ENCODE measurements at regions not wholly inside any gene's neighbourhood (a gene's known extent, or its start where the extent isn't known, plus 50 kb on each side); places are given as distances from the start of the nearest gene placed in this dataset.

GRCh38 chr16:86447228-86447627 lies 63.1 kb upstream of the FOXF1 start:
- Histone ChIP-seq H2AK5ac (ENCODE audit: low read depth, low read length) (no peak overlapping the region), H2BK120ac (ENCODE audit: low read depth, low read length) (no peak overlapping the region), H3K4me3 (ENCODE audit: low read length in 2 of 2) (no peak overlapping the region), H3K23ac (ENCODE audit: low read depth, low read length, poor library complexity) (no peak overlapping the region), H3K9ac (ENCODE audit: low read depth, low read length, poor library complexity) (no peak overlapping the region), H2BK12ac (ENCODE audit: low read length) (no peak overlapping the region), H2BK15ac (ENCODE audit: low read length) (no peak overlapping the region), H3K36me3 (replicated peaks in 1 of 2; ENCODE audit: control insufficient read depth in 2 of 2, insufficient read depth in 2 of 2, low read length in 2 of 2) (no peaks in the 10 kb centered on the region), H3K27ac (replicated peaks; ENCODE audit: low read length) (no peak overlapping the region), H2AFZ (ENCODE audit: low read length) (no peak overlapping the region), H2BK5ac (ENCODE audit: low read length) (no peak overlapping the region), H3K27me3 (ENCODE audit: control insufficient read depth in 3 of 3, insufficient read depth in 3 of 3, low read depth in 1 of 3, low read length in 3 of 3) (peaks cover 0 to 38% (median 0%) of the 10 kb centered on the region in 3 experiments), H3K4ac (ENCODE audit: low read length) (no peak overlapping the region), H3K4me1 (ENCODE audit: control insufficient read depth in 2 of 2, insufficient read depth in 1 of 2, low read depth in 1 of 2, low read length in 2 of 2) (no peaks in the 10 kb centered on the region), H3K4me2 (ENCODE audit: insufficient read depth, low read length, poor library complexity, severe bottlenecking) (no peak overlapping the region), H3K18ac (ENCODE audit: low read length) (no peak overlapping the region), H4K8ac (ENCODE audit: low read depth, low read length) (no peak overlapping the region), H3K79me1 (ENCODE audit: low read depth, low read length) (no peaks in the 10 kb centered on the region), H3K14ac (ENCODE audit: low read length) (no peak overlapping the region), H4K91ac (ENCODE audit: low read depth, low read length, poor library complexity) (no peak overlapping the region), H3K9me3 (replicated peaks in 1 of 2; ENCODE audit: control insufficient read depth in 2 of 2, insufficient read depth in 1 of 2, low read depth in 1 of 2, low read length in 2 of 2) (peaks cover 0 to 4% of the 10 kb centered on the region in 2 donors)
- no peak for DNase-seq (ENCODE audit: low spot score)
- WGBS, 2 donors (ENCODE audit: extremely low coverage in 2 of 2, insufficient read length in 2 of 2, insufficient replicate concordance in 1 of 2) = no CpG with 5 or more reads among the region's 3 CpGs

GRCh38 chr16:86448306-86448890 lies 61.9 kb upstream of the FOXF1 start:
- H3K23ac ChIP-seq (ENCODE audit: low read depth, low read length, poor library complexity) = no peak overlapping the region
- H2BK12ac ChIP-seq (ENCODE audit: low read length) = no peak overlapping the region
- no peak overlapping the region for H3K9ac ChIP-seq (ENCODE audit: low read depth, low read length, poor library complexity)
- no peak for DNase-seq (ENCODE audit: low spot score)
- H2AFZ ChIP-seq (ENCODE audit: low read length) = no peak overlapping the region
- WGBS, 2 donors (ENCODE audit: extremely low coverage in 2 of 2, insufficient read length in 2 of 2, insufficient replicate concordance in 1 of 2) = no CpG with 5 or more reads among the region's 11 CpGs
- H2AK5ac ChIP-seq (ENCODE audit: low read depth, low read length) = no peak overlapping the region
- no peak overlapping the region for H3K14ac ChIP-seq (ENCODE audit: low read length)
- H4K91ac ChIP-seq (ENCODE audit: low read depth, low read length, poor library complexity) = no peak overlapping the region
- H3K4me2 ChIP-seq (ENCODE audit: insufficient read depth, low read length, poor library complexity, severe bottlenecking) = no peak overlapping the region
- no peak overlapping the region for H4K8ac ChIP-seq (ENCODE audit: low read depth, low read length)
- no peak overlapping the region for H3K4ac ChIP-seq (ENCODE audit: low read length)
- no peaks in the 10 kb centered on the region for H3K79me1 ChIP-seq (ENCODE audit: low read depth, low read length)
- H3K4me1 ChIP-seq (ENCODE audit: control insufficient read depth in 2 of 2, insufficient read depth in 1 of 2, low read depth in 1 of 2, low read length in 2 of 2) = no peaks in the 10 kb centered on the region
- H2BK5ac ChIP-seq (ENCODE audit: low read length) = no peak overlapping the region
- no peak overlapping the region for H2BK120ac ChIP-seq (ENCODE audit: low read depth, low read length)
- H3K36me3 ChIP-seq (replicated peaks in 1 of 2; ENCODE audit: control insufficient read depth in 2 of 2, insufficient read depth in 2 of 2, low read length in 2 of 2) = no peaks in the 10 kb centered on the region
- H3K9me3 ChIP-seq (replicated peaks in 1 of 2; ENCODE audit: control insufficient read depth in 2 of 2, insufficient read depth in 1 of 2, low read depth in 1 of 2, low read length in 2 of 2) = peaks cover 0 to 4% of the 10 kb centered on the region in 2 donors
- H2BK15ac ChIP-seq (ENCODE audit: low read length) = no peak overlapping the region
- no peak overlapping the region for H3K27ac ChIP-seq (replicated peaks; ENCODE audit: low read length)
- H3K4me3 ChIP-seq (ENCODE audit: low read length in 2 of 2) = no peak overlapping the region
- H3K18ac ChIP-seq (ENCODE audit: low read length) = no peak overlapping the region
- peaks cover 0 to 26% (median 0%) of the 10 kb centered on the region in 3 experiments for H3K27me3 ChIP-seq (ENCODE audit: control insufficient read depth in 3 of 3, insufficient read depth in 3 of 3, low read depth in 1 of 3, low read length in 3 of 3)

GRCh38 chr16:86449446-86450095 lies 60.8 kb upstream of the FOXF1 start:
- WGBS, 2 donors (ENCODE audit: extremely low coverage in 2 of 2, insufficient read length in 2 of 2, insufficient replicate concordance in 1 of 2) = no CpG with 5 or more reads among the region's 16 CpGs
- Histone ChIP-seq H3K4ac (ENCODE audit: low read length) (no peak overlapping the region), H3K27me3 (ENCODE audit: control insufficient read depth in 3 of 3, insufficient read depth in 3 of 3, low read depth in 1 of 3, low read length in 3 of 3) (peaks cover 0 to 24% (median 0%) of the 10 kb centered on the region in 3 experiments), H2BK5ac (ENCODE audit: low read length) (no peak overlapping the region), H2BK12ac (ENCODE audit: low read length) (no peak overlapping the region), H3K14ac (ENCODE audit: low read length) (no peak overlapping the region), H2BK120ac (ENCODE audit: low read depth, low read length) (no peak overlapping the region), H2BK15ac (ENCODE audit: low read length) (no peak overlapping the region), H3K23ac (ENCODE audit: low read depth, low read length, poor library complexity) (no peak overlapping the region), H4K8ac (ENCODE audit: low read depth, low read length) (no peak overlapping the region), H3K27ac (replicated peaks; ENCODE audit: low read length) (no peak overlapping the region), H3K18ac (ENCODE audit: low read length) (peak overlapping the region; percentile 41), H3K4me3 (ENCODE audit: low read length in 2 of 2) (no peak overlapping the region), H2AK5ac (ENCODE audit: low read depth, low read length) (no peak overlapping the region), H3K36me3 (replicated peaks in 1 of 2; ENCODE audit: control insufficient read depth in 2 of 2, insufficient read depth in 2 of 2, low read length in 2 of 2) (no peaks in the 10 kb centered on the region), H3K9ac (ENCODE audit: low read depth, low read length, poor library complexity) (no peak overlapping the region), H3K4me1 (ENCODE audit: control insufficient read depth in 2 of 2, insufficient read depth in 1 of 2, low read depth in 1 of 2, low read length in 2 of 2) (no peaks in the 10 kb centered on the region), H3K4me2 (ENCODE audit: insufficient read depth, low read length, poor library complexity, severe bottlenecking) (no peak overlapping the region), H2AFZ (ENCODE audit: low read length) (no peak overlapping the region), H3K9me3 (replicated peaks in 1 of 2; ENCODE audit: control insufficient read depth in 2 of 2, insufficient read depth in 1 of 2, low read depth in 1 of 2, low read length in 2 of 2) (peaks cover 0 to 4% of the 10 kb centered on the region in 2 donors), H4K91ac (ENCODE audit: low read depth, low read length, poor library complexity) (no peak overlapping the region), H3K79me1 (ENCODE audit: low read depth, low read length) (no peaks in the 10 kb centered on the region)
- no peak for DNase-seq (ENCODE audit: low spot score)

GRCh38 chr16:86450691-86451090 lies 59.6 kb upstream of the FOXF1 start:
- Histone ChIP-seq H2BK120ac (ENCODE audit: low read depth, low read length) (no peak overlapping the region), H3K36me3 (replicated peaks in 1 of 2; ENCODE audit: control insufficient read depth in 2 of 2, insufficient read depth in 2 of 2, low read length in 2 of 2) (no peaks in the 10 kb centered on the region), H3K14ac (ENCODE audit: low read length) (no peak overlapping the region), H3K23ac (ENCODE audit: low read depth, low read length, poor library complexity) (no peak overlapping the region), H4K8ac (ENCODE audit: low read depth, low read length) (no peak overlapping the region), H3K27me3 (ENCODE audit: control insufficient read depth in 3 of 3, insufficient read depth in 3 of 3, low read depth in 1 of 3, low read length in 3 of 3) (peaks cover 0 to 31% (median 0%) of the 10 kb centered on the region in 3 experiments), H3K9ac (ENCODE audit: low read depth, low read length, poor library complexity) (no peak overlapping the region), H2BK15ac (ENCODE audit: low read length) (no peak overlapping the region), H3K4me2 (ENCODE audit: insufficient read depth, low read length, poor library complexity, severe bottlenecking) (no peak overlapping the region), H3K4ac (ENCODE audit: low read length) (no peak overlapping the region), H2BK5ac (ENCODE audit: low read length) (no peak overlapping the region), H4K91ac (ENCODE audit: low read depth, low read length, poor library complexity) (no peak overlapping the region), H2AK5ac (ENCODE audit: low read depth, low read length) (no peak overlapping the region), H3K27ac (replicated peaks; ENCODE audit: low read length) (no peak overlapping the region), H2AFZ (ENCODE audit: low read length) (no peak overlapping the region), H3K4me1 (ENCODE audit: control insufficient read depth in 2 of 2, insufficient read depth in 1 of 2, low read depth in 1 of 2, low read length in 2 of 2) (no peaks in the 10 kb centered on the region), H2BK12ac (ENCODE audit: low read length) (no peak overlapping the region), H3K18ac (ENCODE audit: low read length) (no peak overlapping the region), H3K79me1 (ENCODE audit: low read depth, low read length) (no peaks in the 10 kb centered on the region), H3K9me3 (replicated peaks in 1 of 2; ENCODE audit: control insufficient read depth in 2 of 2, insufficient read depth in 1 of 2, low read depth in 1 of 2, low read length in 2 of 2) (peaks cover 0 to 4% of the 10 kb centered on the region in 2 donors), H3K4me3 (ENCODE audit: low read length in 2 of 2) (no peak overlapping the region)
- no CpG with 5 or more reads among the region's 2 CpGs for WGBS, 2 donors (ENCODE audit: extremely low coverage in 2 of 2, insufficient read length in 2 of 2, insufficient replicate concordance in 1 of 2)
- no peak for DNase-seq (ENCODE audit: low spot score)
